Mucosa of descending colon (tissue), 3 donors: ENCODE measurements at regions not wholly inside any gene's neighbourhood (a gene's known extent, or its start where the extent isn't known, plus 50 kb on each side); places are given as distances from the start of the nearest gene placed in this dataset.

ENCODE experiments used
- ATAC-seq: fragments of 200-7000 bp; cut with Tn5 transposase; one replicate; pipeline ENCODE4 v1.9.1; 2020; ENCODE audit warnings: mild to moderate bottlenecking, moderate library complexity
- DNase-seq, 3 donors: peaks; one replicate each; pipeline ENCODE4 v3.0.0-alpha.2; 2020
- H3K36me3 ChIP-seq: fragments of 200-600 bp; one replicate; pipeline ENCODE4 v1.8.0; 2021; ENCODE audit warnings: low read depth, mild to moderate bottlenecking
- H3K4me1 ChIP-seq: fragments of 200-600 bp; one replicate; pipeline ENCODE4 v1.8.0; 2021; ENCODE audit warnings: low read depth, mild to moderate bottlenecking
- H3K4me3 ChIP-seq: fragments of 200-600 bp; one replicate; pipeline ENCODE4 v1.8.0; 2021; ENCODE audit warnings: mild to moderate bottlenecking
- H3K9me3 ChIP-seq: fragments of 200-600 bp; one replicate; pipeline ENCODE4 v1.8.0; 2021; ENCODE audit warnings: mild to moderate bottlenecking
- CTCF ChIP-seq: fragments of 200-600 bp; IDR thresholded peaks from one replicate; pipeline ENCODE4 v1.8.0; 2022; ENCODE audit warnings: antibody characterized with exemption, mild to moderate bottlenecking
- intact Hi-C, 2 donors: fragments of 100-400 bp; cut with DNase I in 1 of 2; cut with micrococcal nuclease in 1 of 2; formaldehyde crosslinking; loops; one replicate each; pipeline versions ENCODE4 v1.11.0 to v1.11.1; 2022; cut with DNase I, micrococcal nuclease
- donor health status: DM: no; HTN: no; CAD: no; lungs with moderate emphysema.
- donor health status: DM: no; HTN: no; CAD: no.
- donor health status: DM: no; HTN: yes; CAD: no.

GRCh38 chr13:76036176-76036575 is 400.0 kb downstream of the LMO7 start:
- no peak for ATAC-seq

GRCh38 chr13:76035711-76036110 is 399.6 kb downstream of the LMO7 start:
- intact Hi-C loops = no loop called here
- H3K9me3 ChIP-seq = no peaks in the 10 kb centered on the region

More at GRCh38 chr13:76036176-76036575, 400.0 kb downstream of the LMO7 start:
- intact Hi-C loops = no loop called here
- no peak for TF ChIP-seq CTCF
- H3K9me3 ChIP-seq = no peaks in the 10 kb centered on the region
- DNase-seq = no peak
- no peak overlapping the region for H3K4me3 ChIP-seq
- no peaks in the 10 kb centered on the region for H3K4me1 ChIP-seq
- no peaks in the 10 kb centered on the region for H3K36me3 ChIP-seq

GRCh38 chr13:76029706-76030105 is 393.6 kb downstream of the LMO7 start:
- no peaks in the 10 kb centered on the region for H3K4me1 ChIP-seq
- TF ChIP-seq CTCF = no peak
- no peaks in the 10 kb centered on the region for H3K36me3 ChIP-seq
- no peak overlapping the region for H3K4me3 ChIP-seq
- no peak for ATAC-seq
- DNase-seq = no peak
- H3K9me3 ChIP-seq = no peaks in the 10 kb centered on the region
- intact Hi-C loops = no loop called here

More at GRCh38 chr13:76035711-76036110, 399.6 kb downstream of the LMO7 start:
- no peak overlapping the region for H3K4me3 ChIP-seq
- no peaks in the 10 kb centered on the region for H3K4me1 ChIP-seq
- ATAC-seq (no peak), DNase-seq (no peak)
- no peak for TF ChIP-seq CTCF
- no peaks in the 10 kb centered on the region for H3K36me3 ChIP-seq

- no peaks in the 10 kb centered on the region for H3K4me1 ChIP-seq
- no peak overlapping the region for H3K4me3 ChIP-seq
- TF ChIP-seq CTCF = no peak
- intact Hi-C loops = no loop called here
- H3K36me3 ChIP-seq = no peaks in the 10 kb centered on the region
- no peak for DNase-seq
- H3K9me3 ChIP-seq = no peaks in the 10 kb centered on the region
- no peak for ATAC-seq
Measured at GRCh38 chr13:76029088-76029487, 393.0 kb downstream of the LMO7 start.

- H3K4me1 ChIP-seq = no peaks in the 10 kb centered on the region
- no peaks in the 10 kb centered on the region for H3K9me3 ChIP-seq
Measured at GRCh38 chr13:76027131-76027530, 391.0 kb downstream of the LMO7 start.

More at GRCh38 chr13:76027131-76027530, 391.0 kb downstream of the LMO7 start:
- TF ChIP-seq CTCF = no peak
- H3K36me3 ChIP-seq = no peaks in the 10 kb centered on the region
- intact Hi-C loops = no loop called here
- ATAC-seq (no peak), DNase-seq (no peak)
- H3K4me3 ChIP-seq = no peak overlapping the region
